Neural cell (in vitro differentiated cells): ENCODE measurements at regions not wholly inside any gene's neighbourhood (a gene's known extent, or its start where the extent isn't known, plus 50 kb on each side); places are given as distances from the start of the nearest gene placed in this dataset.

Source experiments
- H2AFZ ChIP-seq: fragments of 200-600, 300-800 bp; sonication (generic), shearing (Covaris generic); 2 replicates; pipeline ENCODE4 v1.6.0; 2014; ENCODE audit warnings: low read depth, mild to moderate bottlenecking, antibody characterized with exemption, low read length, moderate library complexity
- H3F3A ChIP-seq: fragments of 200-600 bp; shearing (Covaris generic); 2 replicates; pipeline ENCODE4 v1.6.1; 2016; ENCODE audit warnings: mild to moderate bottlenecking, moderate library complexity, mixed read lengths, antibody characterized with exemption, low read length; ENCODE audit not compliant: insufficient read depth, poor library complexity, severe bottlenecking
- H3K27ac ChIP-seq: fragments of 200-600, 300-800 bp; sonication (generic), shearing (Covaris generic); 2 replicates; pipeline ENCODE4 v1.5.1; 2014; ENCODE audit warnings: mild to moderate bottlenecking, low read length, moderate library complexity
- H3K27me3 ChIP-seq: fragments of 300-800, 200-600 bp; sonication (generic), shearing (Covaris generic); 2 replicates; pipeline ENCODE4 v1.6.0; 2014; ENCODE audit warnings: mild to moderate bottlenecking, low read depth, low read length, moderate library complexity; ENCODE audit not compliant: insufficient read depth
- H3K36me3 ChIP-seq: fragments of 300-800, 200-600 bp; sonication (generic), shearing (Covaris generic); 2 replicates; pipeline ENCODE4 v1.5.1; 2014; ENCODE audit warnings: mild to moderate bottlenecking, antibody characterized with exemption, low read length, moderate library complexity; ENCODE audit not compliant: insufficient read depth
- H3K4me2 ChIP-seq: fragments of 300-800, 200-600 bp; sonication (generic), shearing (Covaris generic); 2 replicates; pipeline ENCODE4 v1.6.0; 2014; ENCODE audit warnings: mild to moderate bottlenecking, low read length
- H3K4me3 ChIP-seq: fragments of 300-800, 200-600 bp; sonication (generic), shearing (Covaris generic); 2 replicates; pipeline ENCODE4 v1.5.1; 2014; ENCODE audit warnings: mild to moderate bottlenecking, low read length, moderate library complexity
- H3K79me2 ChIP-seq: fragments of 200-600 bp; shearing (Covaris generic); replicated peaks from 2 replicates; pipeline ENCODE4 v1.6.0; 2014; ENCODE audit warnings: mild to moderate bottlenecking, low read length, moderate library complexity; ENCODE audit not compliant: insufficient read depth
- H3K9ac ChIP-seq: fragments of 300-800, 200-600 bp; sonication (generic), shearing (Covaris generic); 2 replicates; pipeline ENCODE4 v1.6.1; 2016; ENCODE audit warnings: mild to moderate bottlenecking, low read length, mixed read lengths
- H3K9me2 ChIP-seq: fragments of 200-600 bp; shearing (Covaris generic); 2 replicates; pipeline ENCODE4 v1.6.1; 2016; ENCODE audit warnings: mild to moderate bottlenecking, low read length, mixed read lengths; ENCODE audit not compliant: insufficient read depth
- H3K9me3 ChIP-seq: fragments of 200-600, 300-800 bp; sonication (generic), shearing (Covaris generic); 2 replicates; pipeline ENCODE4 v1.6.1; 2016; ENCODE audit warnings: mild to moderate bottlenecking, mixed run types, low read length, moderate library complexity, mixed read lengths
- H4K20me1 ChIP-seq: fragments of 200-600 bp; shearing (Covaris generic); 2 replicates; pipeline ENCODE4 v1.6.1; 2016; ENCODE audit warnings: mild to moderate bottlenecking, mixed run types; ENCODE audit not compliant: insufficient read depth
- EP300 ChIP-seq: fragments of 450-650 bp; conservative IDR thresholded peaks from 2 replicates; pipeline ENCODE4 v1.6.1; 2014; ENCODE audit warnings: antibody characterized with exemption, mild to moderate bottlenecking, moderate library complexity; ENCODE audit not compliant: poor library complexity, severe bottlenecking
- EZH2 ChIP-seq: fragments of 200-600, 300-800 bp; shearing (Covaris generic), sonication (generic); IDR thresholded peaks from 2 replicates; pipeline ENCODE4 v1.6.1; 2014; ENCODE audit warnings: antibody characterized with exemption, low read length, borderline replicate concordance, mild to moderate bottlenecking; ENCODE audit not compliant: insufficient read depth, poor library complexity, severe bottlenecking
- MXI1 ChIP-seq: fragments of 450-650 bp; conservative IDR thresholded peaks from 2 replicates; pipeline ENCODE4 v1.6.1; 2014; ENCODE audit warnings: antibody characterized with exemption, mild to moderate bottlenecking; ENCODE audit not compliant: poor library complexity, severe bottlenecking
- POLR2AphosphoS5 ChIP-seq: IDR thresholded peaks from 2 replicates; pipeline ENCODE4 v1.6.1; 2012
- RAD21 ChIP-seq: fragments of 450-650 bp; conservative IDR thresholded peaks from 2 replicates; pipeline ENCODE4 v1.6.1; 2014; ENCODE audit warnings: antibody characterized with exemption, mild to moderate bottlenecking, moderate library complexity
- SMC3 ChIP-seq: fragments of 450-650 bp; conservative IDR thresholded peaks from 2 replicates; pipeline ENCODE4 v1.6.1; 2014; ENCODE audit warnings: antibody characterized with exemption, mild to moderate bottlenecking, moderate library complexity; ENCODE audit not compliant: poor library complexity
- TAF1 ChIP-seq: IDR thresholded peaks from 2 replicates; pipeline ENCODE4 v1.6.1; 2012; ENCODE audit warnings: low read depth
- TF ChIP-seq, protein P1 (sequence below): fragments of 450-650 bp; IDR thresholded peaks from 2 replicates; pipeline ENCODE4 v1.5.1; 2014; ENCODE audit warnings: antibody characterized with exemption, mild to moderate bottlenecking, moderate library complexity; ENCODE audit not compliant: poor library complexity, severe bottlenecking
- TF ChIP-seq, protein P2 (sequence below): IDR thresholded peaks from 2 replicates; pipeline ENCODE4 v1.6.1; 2012; ENCODE audit warnings: borderline replicate concordance

GRCh38 chr4:24370421-24370820, 213.9 kb downstream of the DHX15 start:
- Histone ChIP-seq H3K4me3 (no peak overlapping the region), H2AFZ (no peak overlapping the region), H3K27ac (no peak overlapping the region), H3K9me2 (no peaks in the 10 kb centered on the region), H3K4me2 (no peak overlapping the region), H3K79me2 (no peaks in the 10 kb centered on the region), H3K27me3 (no peaks in the 10 kb centered on the region), H3K9ac (no peak overlapping the region), H4K20me1 (no peaks in the 10 kb centered on the region), H3K9me3 (no peaks in the 10 kb centered on the region), H3F3A (no peaks in the 10 kb centered on the region), H3K36me3 (no peaks in the 10 kb centered on the region)
- no peak for TF ChIP-seq EZH2
- no peak for TF ChIP-seq EP300
- TF ChIP-seq TAF1, result no peak
- no peak for TF ChIP-seq SMC3
- TF ChIP-seq, protein P1, sequence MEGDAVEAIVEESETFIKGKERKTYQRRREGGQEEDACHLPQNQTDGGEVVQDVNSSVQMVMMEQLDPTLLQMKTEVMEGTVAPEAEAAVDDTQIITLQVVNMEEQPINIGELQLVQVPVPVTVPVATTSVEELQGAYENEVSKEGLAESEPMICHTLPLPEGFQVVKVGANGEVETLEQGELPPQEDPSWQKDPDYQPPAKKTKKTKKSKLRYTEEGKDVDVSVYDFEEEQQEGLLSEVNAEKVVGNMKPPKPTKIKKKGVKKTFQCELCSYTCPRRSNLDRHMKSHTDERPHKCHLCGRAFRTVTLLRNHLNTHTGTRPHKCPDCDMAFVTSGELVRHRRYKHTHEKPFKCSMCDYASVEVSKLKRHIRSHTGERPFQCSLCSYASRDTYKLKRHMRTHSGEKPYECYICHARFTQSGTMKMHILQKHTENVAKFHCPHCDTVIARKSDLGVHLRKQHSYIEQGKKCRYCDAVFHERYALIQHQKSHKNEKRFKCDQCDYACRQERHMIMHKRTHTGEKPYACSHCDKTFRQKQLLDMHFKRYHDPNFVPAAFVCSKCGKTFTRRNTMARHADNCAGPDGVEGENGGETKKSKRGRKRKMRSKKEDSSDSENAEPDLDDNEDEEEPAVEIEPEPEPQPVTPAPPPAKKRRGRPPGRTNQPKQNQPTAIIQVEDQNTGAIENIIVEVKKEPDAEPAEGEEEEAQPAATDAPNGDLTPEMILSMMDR, result no peak
- TF ChIP-seq, protein P2, sequence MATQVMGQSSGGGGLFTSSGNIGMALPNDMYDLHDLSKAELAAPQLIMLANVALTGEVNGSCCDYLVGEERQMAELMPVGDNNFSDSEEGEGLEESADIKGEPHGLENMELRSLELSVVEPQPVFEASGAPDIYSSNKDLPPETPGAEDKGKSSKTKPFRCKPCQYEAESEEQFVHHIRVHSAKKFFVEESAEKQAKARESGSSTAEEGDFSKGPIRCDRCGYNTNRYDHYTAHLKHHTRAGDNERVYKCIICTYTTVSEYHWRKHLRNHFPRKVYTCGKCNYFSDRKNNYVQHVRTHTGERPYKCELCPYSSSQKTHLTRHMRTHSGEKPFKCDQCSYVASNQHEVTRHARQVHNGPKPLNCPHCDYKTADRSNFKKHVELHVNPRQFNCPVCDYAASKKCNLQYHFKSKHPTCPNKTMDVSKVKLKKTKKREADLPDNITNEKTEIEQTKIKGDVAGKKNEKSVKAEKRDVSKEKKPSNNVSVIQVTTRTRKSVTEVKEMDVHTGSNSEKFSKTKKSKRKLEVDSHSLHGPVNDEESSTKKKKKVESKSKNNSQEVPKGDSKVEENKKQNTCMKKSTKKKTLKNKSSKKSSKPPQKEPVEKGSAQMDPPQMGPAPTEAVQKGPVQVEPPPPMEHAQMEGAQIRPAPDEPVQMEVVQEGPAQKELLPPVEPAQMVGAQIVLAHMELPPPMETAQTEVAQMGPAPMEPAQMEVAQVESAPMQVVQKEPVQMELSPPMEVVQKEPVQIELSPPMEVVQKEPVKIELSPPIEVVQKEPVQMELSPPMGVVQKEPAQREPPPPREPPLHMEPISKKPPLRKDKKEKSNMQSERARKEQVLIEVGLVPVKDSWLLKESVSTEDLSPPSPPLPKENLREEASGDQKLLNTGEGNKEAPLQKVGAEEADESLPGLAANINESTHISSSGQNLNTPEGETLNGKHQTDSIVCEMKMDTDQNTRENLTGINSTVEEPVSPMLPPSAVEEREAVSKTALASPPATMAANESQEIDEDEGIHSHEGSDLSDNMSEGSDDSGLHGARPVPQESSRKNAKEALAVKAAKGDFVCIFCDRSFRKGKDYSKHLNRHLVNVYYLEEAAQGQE, result no peak
- TF ChIP-seq RAD21, result no peak
- TF ChIP-seq POLR2AphosphoS5, result no peak
- TF ChIP-seq MXI1, result no peak

- no peaks in the 10 kb centered on the region for H3K36me3 ChIP-seq
- H3F3A ChIP-seq, result no peaks in the 10 kb centered on the region
- H4K20me1 ChIP-seq, result no peaks in the 10 kb centered on the region
- TF ChIP-seq, protein P1, result no peak
- TF ChIP-seq SMC3, result no peak
- TF ChIP-seq POLR2AphosphoS5, result no peak
- no peak for TF ChIP-seq EZH2
- no peak for TF ChIP-seq TAF1
- no peak for TF ChIP-seq RAD21
- no peak for TF ChIP-seq EP300
- TF ChIP-seq MXI1, result no peak
- TF ChIP-seq, protein P2, result no peak
- no peak overlapping the region for H3K9ac ChIP-seq
- no peak overlapping the region for H3K4me3 ChIP-seq
- no peaks in the 10 kb centered on the region for H3K79me2 ChIP-seq
- H3K9me3 ChIP-seq, result no peaks in the 10 kb centered on the region
- no peaks in the 10 kb centered on the region for H3K27me3 ChIP-seq
- H3K27ac ChIP-seq, result no peak overlapping the region
- H2AFZ ChIP-seq, result no peak overlapping the region
- H3K4me2 ChIP-seq, result no peak overlapping the region
- H3K9me2 ChIP-seq, result no peaks in the 10 kb centered on the region
Observed at GRCh38 chr4:24369507-24370029, 214.8 kb downstream of the DHX15 start.
